Peyer's patch (tissue), 4 donors: ENCODE measurements at regions not wholly inside any gene's neighbourhood (a gene's known extent, or its start where the extent isn't known, plus 50 kb on each side); places are given as distances from the start of the nearest gene placed in this dataset.

Experiments used
- POLR2A ChIP-seq, 2 donors: fragments of 450-650 bp; IDR thresholded peaks; one replicate each; pipeline ENCODE4 v1.5.1; 2017; ENCODE audit warnings: antibody characterized with exemption in 2 of 2, mild to moderate bottlenecking in 2 of 2, moderate library complexity in 2 of 2
- TF ChIP-seq, protein P1 (sequence below), 6 experiments: fragments of 450-650 bp in 4 of 6; fragments of 200-600 bp in 2 of 6; sonication (generic) in 1 of 6; IDR thresholded peaks; one replicate each; pipeline ENCODE4 v1.5.1; 2017 to 2019; ENCODE audit warnings: antibody characterized with exemption in 6 of 6, mild to moderate bottlenecking in 3 of 6, moderate library complexity in 1 of 6

DNA sequence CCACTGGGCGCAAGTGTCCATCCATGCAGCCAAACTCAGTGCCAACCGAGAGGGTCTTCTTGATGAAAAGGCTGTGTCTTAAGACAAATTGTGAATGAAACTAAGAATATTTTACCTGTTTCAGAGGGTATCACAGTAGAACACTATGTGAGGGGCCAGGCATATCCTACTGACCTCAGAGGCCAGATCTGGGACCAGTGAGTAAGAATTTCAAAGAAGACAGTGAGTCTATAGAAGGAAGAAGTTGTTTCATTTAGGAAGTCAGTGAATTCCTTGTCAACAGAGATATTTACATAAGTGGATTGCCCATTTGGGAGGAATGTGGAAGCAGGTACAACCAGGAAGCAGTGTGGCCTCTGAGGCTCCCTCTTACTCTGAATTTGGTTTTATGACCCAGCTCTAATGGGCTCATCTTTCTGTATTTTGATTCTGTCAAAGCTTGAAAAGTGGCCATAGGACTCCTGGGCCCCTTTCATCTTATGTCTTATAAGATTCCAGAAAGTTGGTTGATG is 137.4 kb downstream of the ZNF664 start:
- TF ChIP-seq, protein P1, sequence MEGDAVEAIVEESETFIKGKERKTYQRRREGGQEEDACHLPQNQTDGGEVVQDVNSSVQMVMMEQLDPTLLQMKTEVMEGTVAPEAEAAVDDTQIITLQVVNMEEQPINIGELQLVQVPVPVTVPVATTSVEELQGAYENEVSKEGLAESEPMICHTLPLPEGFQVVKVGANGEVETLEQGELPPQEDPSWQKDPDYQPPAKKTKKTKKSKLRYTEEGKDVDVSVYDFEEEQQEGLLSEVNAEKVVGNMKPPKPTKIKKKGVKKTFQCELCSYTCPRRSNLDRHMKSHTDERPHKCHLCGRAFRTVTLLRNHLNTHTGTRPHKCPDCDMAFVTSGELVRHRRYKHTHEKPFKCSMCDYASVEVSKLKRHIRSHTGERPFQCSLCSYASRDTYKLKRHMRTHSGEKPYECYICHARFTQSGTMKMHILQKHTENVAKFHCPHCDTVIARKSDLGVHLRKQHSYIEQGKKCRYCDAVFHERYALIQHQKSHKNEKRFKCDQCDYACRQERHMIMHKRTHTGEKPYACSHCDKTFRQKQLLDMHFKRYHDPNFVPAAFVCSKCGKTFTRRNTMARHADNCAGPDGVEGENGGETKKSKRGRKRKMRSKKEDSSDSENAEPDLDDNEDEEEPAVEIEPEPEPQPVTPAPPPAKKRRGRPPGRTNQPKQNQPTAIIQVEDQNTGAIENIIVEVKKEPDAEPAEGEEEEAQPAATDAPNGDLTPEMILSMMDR (IDR thresholded peaks at IDR 0.05) = no peak
- no peak for TF ChIP-seq POLR2A (IDR thresholded peaks at IDR 0.05)
